AG09309 (cell line): ENCODE measurements at regions not wholly inside any gene's neighbourhood (a gene's known extent, or its start where the extent isn't known, plus 50 kb on each side); places are given as distances from the start of the nearest gene placed in this dataset.

Experiments
- DNase-seq: peaks from one replicate; pipeline ENCODE4 v3.0.0-alpha.2; 2010; ENCODE audit warnings: low read depth
- H3K4me3 ChIP-seq: 2 replicates; pipeline ENCODE4 v1.5.1; 2011; ENCODE audit warnings: mild to moderate bottlenecking, low read depth, low read length, moderate library complexity; ENCODE audit not compliant: control insufficient read depth
- TF ChIP-seq, protein P1 (sequence below): IDR thresholded peaks from 2 replicates; pipeline ENCODE4 v1.5.1; 2011; ENCODE audit warnings: mild to moderate bottlenecking, low read depth, low read length, inconsistent platforms; ENCODE audit not compliant: insufficient read depth, control insufficient read depth; ENCODE audit errors: missing control alignments

DNA sequence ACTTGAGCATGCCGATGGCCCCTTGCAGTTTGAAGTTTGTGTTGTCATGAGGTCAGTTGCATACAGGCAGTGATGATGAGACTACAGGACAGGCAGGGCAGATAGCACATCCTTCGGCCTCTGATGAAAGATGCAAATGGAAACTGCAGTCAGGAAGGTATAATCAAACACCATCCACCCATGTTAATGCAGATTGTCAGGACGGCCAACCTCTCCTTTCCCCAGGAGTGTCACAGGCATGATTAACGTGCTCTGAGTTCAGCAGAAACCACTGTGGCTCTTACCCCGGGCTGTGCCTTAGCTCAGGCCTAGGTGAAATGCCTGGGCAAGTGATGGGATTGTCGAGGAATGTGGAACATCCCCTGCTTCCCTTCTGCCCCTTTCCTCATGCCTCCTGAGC lies 893.5 kb upstream of the RBFOX1 start:
- H3K4me3 ChIP-seq: no peak overlapping the region
- no peak for DNase-seq
- TF ChIP-seq, protein P1, sequence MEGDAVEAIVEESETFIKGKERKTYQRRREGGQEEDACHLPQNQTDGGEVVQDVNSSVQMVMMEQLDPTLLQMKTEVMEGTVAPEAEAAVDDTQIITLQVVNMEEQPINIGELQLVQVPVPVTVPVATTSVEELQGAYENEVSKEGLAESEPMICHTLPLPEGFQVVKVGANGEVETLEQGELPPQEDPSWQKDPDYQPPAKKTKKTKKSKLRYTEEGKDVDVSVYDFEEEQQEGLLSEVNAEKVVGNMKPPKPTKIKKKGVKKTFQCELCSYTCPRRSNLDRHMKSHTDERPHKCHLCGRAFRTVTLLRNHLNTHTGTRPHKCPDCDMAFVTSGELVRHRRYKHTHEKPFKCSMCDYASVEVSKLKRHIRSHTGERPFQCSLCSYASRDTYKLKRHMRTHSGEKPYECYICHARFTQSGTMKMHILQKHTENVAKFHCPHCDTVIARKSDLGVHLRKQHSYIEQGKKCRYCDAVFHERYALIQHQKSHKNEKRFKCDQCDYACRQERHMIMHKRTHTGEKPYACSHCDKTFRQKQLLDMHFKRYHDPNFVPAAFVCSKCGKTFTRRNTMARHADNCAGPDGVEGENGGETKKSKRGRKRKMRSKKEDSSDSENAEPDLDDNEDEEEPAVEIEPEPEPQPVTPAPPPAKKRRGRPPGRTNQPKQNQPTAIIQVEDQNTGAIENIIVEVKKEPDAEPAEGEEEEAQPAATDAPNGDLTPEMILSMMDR: no peak

GRCh38 chr16:6428861-6429260 lies 903.8 kb upstream of the RBFOX1 start:
- no peak overlapping the region for H3K4me3 ChIP-seq
- DNase-seq: no peak
- TF ChIP-seq, protein P1: no peak

GRCh38 chr16:6427621-6428020 lies 905.0 kb upstream of the RBFOX1 start:
- no peak for DNase-seq
- no peak overlapping the region for H3K4me3 ChIP-seq
- TF ChIP-seq, protein P1: no peak

- no peak overlapping the region for H3K4me3 ChIP-seq
- DNase-seq: no peak
Measured at GRCh38 chr16:6407596-6407995, 925.0 kb upstream of the RBFOX1 start.

GRCh38 chr16:6406028-6406427 lies 926.6 kb upstream of the RBFOX1 start:
- DNase-seq: no peak
- TF ChIP-seq, protein P1: no peak
- H3K4me3 ChIP-seq: no peak overlapping the region

More at GRCh38 chr16:6407596-6407995, 925.0 kb upstream of the RBFOX1 start:
- TF ChIP-seq, protein P1: no peak

DNA sequence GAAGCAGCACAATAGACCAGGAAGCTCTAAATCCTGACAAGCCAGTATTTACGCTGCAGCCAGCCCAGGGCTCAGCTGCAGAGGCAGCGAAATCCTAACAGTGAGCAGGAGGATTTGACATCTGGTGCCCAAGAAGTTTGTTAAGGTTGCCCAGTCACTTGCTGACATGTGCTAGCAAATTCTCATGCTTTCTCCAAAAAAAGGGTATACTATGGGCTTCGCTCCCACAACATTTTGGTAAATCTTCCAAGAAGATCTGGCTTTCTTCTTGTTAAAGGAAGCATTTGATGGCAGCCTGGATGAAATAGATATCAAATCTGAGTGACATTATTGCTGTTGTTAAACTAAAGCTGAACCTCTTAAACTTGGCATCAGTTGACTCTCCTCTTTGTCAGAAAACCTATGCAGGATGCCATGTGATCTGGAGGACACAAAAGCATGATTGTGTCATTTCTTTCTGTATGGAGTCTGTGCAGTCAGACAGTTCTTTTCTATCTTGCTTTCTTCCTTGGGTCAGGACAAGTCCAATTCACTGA lies 949.7 kb upstream of the RBFOX1 start:
- TF ChIP-seq, protein P1: no peak
- DNase-seq: no peak
- no peak overlapping the region for H3K4me3 ChIP-seq

GRCh38 chr16:6381896-6382295 lies 950.7 kb upstream of the RBFOX1 start:
- TF ChIP-seq, protein P1: no peak
- H3K4me3 ChIP-seq: no peak overlapping the region
- no peak for DNase-seq
